ENCODE measurements at regions not wholly inside any gene's neighbourhood (a gene's known extent, or its start where the extent isn't known, plus 50 kb on each side); places are given as distances from the start of the nearest gene placed in this dataset.
"Not testable (repeated sequence)": the region's sequence is repeated elsewhere in the genome, so short reads cannot be mapped to it uniquely, and the experiment has no call there.

DNA sequence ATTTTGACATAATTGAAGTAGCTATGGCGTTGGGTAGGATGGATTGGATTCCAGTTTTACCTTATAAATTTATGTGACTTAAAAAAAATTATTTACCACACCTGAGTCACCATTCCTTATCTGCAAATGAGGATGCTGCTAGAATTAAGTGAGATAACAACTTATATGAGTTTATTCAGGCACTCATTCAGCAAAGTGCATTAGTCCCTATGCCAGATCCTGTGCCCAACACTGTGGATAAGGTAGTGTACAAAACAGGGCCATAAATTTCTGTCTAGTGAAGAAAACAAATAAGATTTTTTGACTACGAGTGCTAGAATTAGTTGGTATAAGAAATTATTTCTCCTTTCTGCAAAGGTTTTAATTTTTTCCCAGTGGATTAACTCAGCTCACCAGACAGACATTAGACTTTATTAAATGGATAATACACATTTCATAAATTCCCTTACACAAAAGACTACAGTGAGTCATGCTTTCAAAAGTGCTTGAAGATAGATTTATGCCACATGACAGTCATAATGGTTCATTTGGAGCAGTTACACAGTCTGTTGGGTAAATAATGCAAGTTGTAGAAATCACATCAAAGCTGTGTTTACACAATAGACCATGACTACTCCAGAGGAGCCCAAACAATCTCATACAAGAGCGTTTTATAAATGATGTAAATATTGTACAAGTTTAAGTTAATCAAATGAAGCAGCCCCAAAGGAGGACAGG, 129.9 kb upstream of the TGFBR2 start:
- no CpG with 5 or more reads among the region's 3 CpGs for WGBS (ENCODE audit: insufficient coverage)
- H3K9me3 ChIP-seq (replicated peaks; ENCODE audit: control insufficient read depth, low read depth, low read length): no peaks in the 10 kb centered on the region
- H3K4me3 ChIP-seq (ENCODE audit: low read length): no peak overlapping the region
- H3K27me3 ChIP-seq (ENCODE audit: control insufficient read depth, insufficient read depth, low read length): no peaks in the 10 kb centered on the region
- peak; percentile 25 for DNase-seq
- no peaks in the 10 kb centered on the region for H3K4me1 ChIP-seq (ENCODE audit: control insufficient read depth, insufficient read depth, low read length)
- no peaks in the 10 kb centered on the region for H3K36me3 ChIP-seq (ENCODE audit: control insufficient read depth, insufficient read depth, low read length)
- H3K27ac ChIP-seq (ENCODE audit: low read length): no peak overlapping the region

DNA sequence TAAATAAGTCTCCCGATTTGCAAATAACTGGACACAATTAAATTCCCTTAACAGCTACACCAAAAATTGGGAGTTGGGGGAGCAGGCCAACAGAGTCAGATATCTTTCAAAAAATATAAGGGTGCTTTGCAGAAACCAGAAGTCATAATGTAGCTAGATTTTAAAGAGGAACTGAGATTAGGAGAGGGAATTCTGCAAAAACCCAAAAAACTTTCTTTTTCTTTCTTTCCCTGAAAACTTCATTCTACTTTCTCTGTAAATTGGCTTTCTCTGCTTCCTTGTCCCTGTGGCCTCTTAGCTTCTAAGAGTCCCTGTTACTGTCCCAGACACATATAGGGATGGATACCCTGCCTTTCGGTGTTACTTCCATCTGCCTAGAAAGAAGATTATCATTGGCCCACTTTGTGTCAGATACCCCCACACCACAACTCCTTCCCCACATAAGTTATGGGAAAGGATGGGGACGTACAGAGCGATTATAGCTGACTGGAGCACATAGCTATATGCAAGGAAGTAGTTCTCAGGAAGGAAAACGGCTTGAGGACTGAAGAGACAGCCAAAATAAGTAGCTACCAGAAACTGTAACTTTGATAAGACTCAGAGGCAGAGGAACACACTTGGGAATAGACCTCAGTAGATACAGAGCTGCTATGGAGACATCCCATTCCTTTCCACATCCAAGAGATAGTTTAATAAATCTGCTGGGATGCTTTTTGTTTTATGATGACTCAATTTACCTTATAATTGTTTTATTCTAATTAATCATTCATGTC, 129.1 kb upstream of the TGFBR2 start:
- Histone ChIP-seq H3K9me3 (replicated peaks; ENCODE audit: control insufficient read depth, low read depth, low read length) (no peaks in the 10 kb centered on the region), H3K4me1 (ENCODE audit: control insufficient read depth, insufficient read depth, low read length) (no peaks in the 10 kb centered on the region), H3K27me3 (ENCODE audit: control insufficient read depth, insufficient read depth, low read length) (no peaks in the 10 kb centered on the region), H3K27ac (ENCODE audit: low read length) (no peak overlapping the region), H3K4me3 (ENCODE audit: low read length) (no peak overlapping the region), H3K36me3 (ENCODE audit: control insufficient read depth, insufficient read depth, low read length) (no peaks in the 10 kb centered on the region)
- no peak for DNase-seq
- no CpG with 5 or more reads among the region's 5 CpGs for WGBS (ENCODE audit: insufficient coverage)

DNA sequence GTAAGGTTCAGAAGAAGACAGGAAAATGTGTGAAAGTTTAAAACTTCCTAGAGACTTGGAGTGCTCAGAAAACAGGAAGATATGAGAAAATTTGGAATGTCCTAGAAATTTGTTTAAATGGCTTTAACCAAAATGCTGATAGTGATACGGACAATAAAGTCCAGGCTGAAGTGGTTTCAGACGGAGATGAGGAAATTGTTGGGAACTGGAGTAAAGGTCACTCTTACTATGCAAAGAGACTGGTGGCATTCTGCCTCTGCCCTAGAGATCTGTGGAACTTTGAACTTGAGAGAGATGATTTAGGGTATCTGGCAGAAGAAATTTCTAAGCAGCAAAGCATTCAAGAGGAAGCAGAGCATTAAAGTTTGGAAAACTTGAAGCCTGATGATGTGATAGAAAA, 126.7 kb upstream of the TGFBR2 start:
- H3K27ac ChIP-seq (ENCODE audit: low read length); H3K27me3 ChIP-seq (ENCODE audit: control insufficient read depth, insufficient read depth, low read length); H3K4me3 ChIP-seq (ENCODE audit: low read length); DNase-seq; H3K9me3 ChIP-seq (replicated peaks; ENCODE audit: control insufficient read depth, low read depth, low read length); H3K4me1 ChIP-seq (ENCODE audit: control insufficient read depth, insufficient read depth, low read length); H3K36me3 ChIP-seq (ENCODE audit: control insufficient read depth, insufficient read depth, low read length): not testable (repeated sequence)
- WGBS (ENCODE audit: insufficient coverage): 58% methylated on average over 2 of the region's 2 CpGs

DNA sequence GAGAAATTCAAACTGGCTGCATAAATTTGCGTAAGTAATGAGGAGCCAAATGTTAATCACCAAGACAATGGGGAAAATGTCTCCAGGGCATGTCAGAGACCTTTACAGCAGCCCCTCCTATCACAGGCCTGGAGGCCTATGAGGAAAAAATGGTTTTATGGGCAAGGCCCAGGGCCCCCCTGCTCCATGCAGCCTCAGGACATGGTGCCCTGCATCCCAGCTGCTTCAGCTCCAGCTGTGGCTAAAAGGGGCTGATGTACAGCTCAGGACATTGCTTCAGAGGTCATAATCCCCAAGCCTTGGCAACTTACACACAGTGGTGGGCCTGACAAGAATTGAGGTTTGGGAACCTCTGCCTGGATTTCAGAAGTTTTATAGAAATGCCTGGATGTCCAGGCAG, 126.2 kb upstream of the TGFBR2 start:
- not testable (repeated sequence) for H3K9me3 ChIP-seq (replicated peaks; ENCODE audit: control insufficient read depth, low read depth, low read length); H3K4me1 ChIP-seq (ENCODE audit: control insufficient read depth, insufficient read depth, low read length); H3K36me3 ChIP-seq (ENCODE audit: control insufficient read depth, insufficient read depth, low read length); DNase-seq; H3K4me3 ChIP-seq (ENCODE audit: low read length); H3K27me3 ChIP-seq (ENCODE audit: control insufficient read depth, insufficient read depth, low read length); H3K27ac ChIP-seq (ENCODE audit: low read length)
- no CpG with 5 or more reads among the region's 1 CpG for WGBS (ENCODE audit: insufficient coverage)

DNA sequence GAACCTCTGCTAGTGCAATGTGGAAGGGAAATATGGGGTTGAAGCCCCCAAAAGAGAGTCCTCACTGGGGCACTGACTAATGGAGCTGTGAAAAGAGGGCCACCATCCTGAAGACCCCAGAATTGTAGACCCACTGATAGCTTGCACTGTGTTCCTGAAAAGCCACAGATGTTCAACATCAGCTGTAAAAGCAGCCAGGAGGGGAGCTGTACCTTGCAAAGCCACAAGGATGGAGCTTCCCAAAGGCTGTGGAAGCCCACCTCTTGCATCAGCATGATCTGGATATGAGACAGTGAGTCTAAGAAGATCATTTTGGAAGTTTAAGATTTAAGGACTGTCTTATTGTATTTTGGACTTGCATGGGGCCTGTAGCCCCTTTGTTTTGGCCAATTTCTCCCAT, 125.8 kb upstream of the TGFBR2 start:
- Histone ChIP-seq H3K36me3 (ENCODE audit: control insufficient read depth, insufficient read depth, low read length) (no peaks in the 10 kb centered on the region), H3K9me3 (replicated peaks; ENCODE audit: control insufficient read depth, low read depth, low read length) (no peaks in the 10 kb centered on the region), H3K27ac (ENCODE audit: low read length) (no peak overlapping the region), H3K4me1 (ENCODE audit: control insufficient read depth, insufficient read depth, low read length) (no peaks in the 10 kb centered on the region), H3K4me3 (ENCODE audit: low read length) (no peak overlapping the region), H3K27me3 (ENCODE audit: control insufficient read depth, insufficient read depth, low read length) (no peaks in the 10 kb centered on the region)
- DNase-seq: no peak

DNA sequence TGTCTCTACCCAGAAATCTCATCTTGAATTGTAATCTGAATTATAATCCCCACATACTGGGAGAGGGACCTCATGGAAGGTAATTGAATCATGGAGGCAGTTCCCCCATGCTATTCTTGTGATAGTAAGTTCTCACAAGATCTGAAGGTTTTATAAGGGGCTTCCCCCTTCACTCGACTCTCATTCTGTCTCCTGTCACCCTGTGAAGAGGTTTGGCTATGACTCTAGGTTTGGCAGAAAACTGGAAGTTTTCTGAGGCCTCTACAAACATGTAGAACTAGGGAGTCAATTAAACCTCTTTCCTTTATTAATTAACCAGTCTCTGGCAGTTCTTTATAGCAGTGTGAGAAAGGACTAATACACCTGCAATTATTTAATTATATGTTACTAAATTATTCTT, 125.2 kb upstream of the TGFBR2 start:
- no peak for DNase-seq
- no peaks in the 10 kb centered on the region for H3K4me1 ChIP-seq (ENCODE audit: control insufficient read depth, insufficient read depth, low read length)
- no peak overlapping the region for H3K4me3 ChIP-seq (ENCODE audit: low read length)
- H3K9me3 ChIP-seq (replicated peaks; ENCODE audit: control insufficient read depth, low read depth, low read length): no peaks in the 10 kb centered on the region
- H3K36me3 ChIP-seq (ENCODE audit: control insufficient read depth, insufficient read depth, low read length): no peaks in the 10 kb centered on the region
- H3K27me3 ChIP-seq (ENCODE audit: control insufficient read depth, insufficient read depth, low read length): no peaks in the 10 kb centered on the region
- WGBS (ENCODE audit: insufficient coverage): no CpG with 5 or more reads among the region's 1 CpG
- no peak overlapping the region for H3K27ac ChIP-seq (ENCODE audit: low read length)

DNA sequence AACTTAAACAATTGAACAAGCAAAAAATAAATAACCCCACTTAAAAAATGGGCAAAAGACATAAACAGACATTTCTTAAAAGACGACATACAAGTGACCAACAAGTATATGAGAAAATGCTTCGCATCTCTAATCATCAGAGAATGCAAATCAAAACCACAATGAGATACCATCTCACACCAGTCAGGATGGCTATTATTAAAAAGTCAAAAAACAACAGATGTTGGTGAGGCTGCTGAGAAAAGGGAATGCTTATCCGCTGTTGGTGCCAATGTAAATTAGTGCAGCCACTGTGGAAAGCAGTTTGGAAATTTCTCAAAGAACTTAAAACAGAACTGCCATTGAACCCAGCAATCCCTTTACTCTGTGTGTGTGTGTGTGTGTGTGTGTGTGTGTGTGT, 122.2 kb upstream of the TGFBR2 start:
- not testable (repeated sequence) for H3K9me3 ChIP-seq (replicated peaks; ENCODE audit: control insufficient read depth, low read depth, low read length); H3K27ac ChIP-seq (ENCODE audit: low read length); H3K27me3 ChIP-seq (ENCODE audit: control insufficient read depth, insufficient read depth, low read length); H3K36me3 ChIP-seq (ENCODE audit: control insufficient read depth, insufficient read depth, low read length); H3K4me1 ChIP-seq (ENCODE audit: control insufficient read depth, insufficient read depth, low read length); H3K4me3 ChIP-seq (ENCODE audit: low read length); DNase-seq
- WGBS (ENCODE audit: insufficient coverage): no CpG with 5 or more reads among the region's 3 CpGs

DNA sequence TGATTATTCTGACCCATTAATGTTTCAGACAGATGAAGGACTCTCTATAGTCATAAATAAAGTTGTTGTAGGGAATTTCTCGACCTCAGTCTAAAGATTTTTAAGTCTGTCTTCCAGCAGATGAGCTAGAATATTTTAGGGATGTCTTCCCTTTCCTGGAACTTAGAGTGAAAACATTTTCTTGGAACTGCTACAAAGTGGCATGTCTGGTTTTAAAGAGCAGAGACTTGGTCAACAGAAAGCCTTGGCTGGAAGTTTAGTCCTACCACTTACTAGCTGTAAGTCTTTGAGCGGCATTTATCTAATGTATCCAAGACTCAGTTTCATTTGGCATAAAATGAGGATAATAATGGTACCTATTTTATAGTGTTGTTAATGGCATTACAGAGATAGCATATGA, 120.0 kb upstream of the TGFBR2 start:
- no peaks in the 10 kb centered on the region for H3K36me3 ChIP-seq (ENCODE audit: control insufficient read depth, insufficient read depth, low read length)
- no peak overlapping the region for H3K4me3 ChIP-seq (ENCODE audit: low read length)
- no peaks in the 10 kb centered on the region for H3K9me3 ChIP-seq (replicated peaks; ENCODE audit: control insufficient read depth, low read depth, low read length)
- WGBS (ENCODE audit: insufficient coverage): no CpG with 5 or more reads among the region's 2 CpGs
- H3K4me1 ChIP-seq (ENCODE audit: control insufficient read depth, insufficient read depth, low read length): no peaks in the 10 kb centered on the region
- DNase-seq: no peak
- no peak overlapping the region for H3K27ac ChIP-seq (ENCODE audit: low read length)
- H3K27me3 ChIP-seq (ENCODE audit: control insufficient read depth, insufficient read depth, low read length): no peaks in the 10 kb centered on the region

DNA sequence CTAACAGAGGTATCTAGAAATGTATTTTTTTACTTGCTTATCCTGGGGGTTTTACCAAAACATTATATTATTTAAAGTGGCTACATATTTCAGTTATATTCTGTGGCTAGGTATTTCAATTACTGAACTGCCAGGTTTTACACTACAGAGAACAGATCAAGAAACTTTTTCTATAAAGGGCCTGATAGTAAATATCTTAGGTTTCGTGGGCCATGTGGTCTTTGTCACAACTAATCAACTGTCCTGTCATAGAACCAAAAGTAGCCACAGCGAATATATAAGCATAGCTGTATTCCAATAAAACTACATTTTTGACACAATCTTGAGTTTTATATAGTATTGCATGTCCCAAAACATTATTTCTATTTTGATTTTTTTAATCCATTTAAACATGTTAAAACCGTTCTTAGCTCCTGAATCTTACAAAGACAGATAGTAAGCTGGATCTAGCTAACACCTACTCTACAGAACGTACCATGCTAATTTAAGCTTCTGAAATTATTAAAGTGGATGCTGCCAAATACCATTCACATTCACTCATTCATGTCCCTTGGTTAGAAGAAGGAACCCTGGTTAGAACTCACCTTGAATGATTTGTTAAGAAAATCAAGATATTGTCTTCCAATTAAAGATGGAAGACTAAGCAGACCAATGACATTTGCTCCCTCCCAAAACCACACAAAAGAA, 118.2 kb upstream of the TGFBR2 start:
- H3K9me3 ChIP-seq (replicated peaks; ENCODE audit: control insufficient read depth, low read depth, low read length): no peaks in the 10 kb centered on the region
- H3K4me1 ChIP-seq (ENCODE audit: control insufficient read depth, insufficient read depth, low read length): no peaks in the 10 kb centered on the region
- no peak overlapping the region for H3K27ac ChIP-seq (ENCODE audit: low read length)
- H3K4me3 ChIP-seq (ENCODE audit: low read length): no peak overlapping the region
- DNase-seq: no peak
- H3K27me3 ChIP-seq (ENCODE audit: control insufficient read depth, insufficient read depth, low read length): no peaks in the 10 kb centered on the region
- no CpG with 5 or more reads among the region's 4 CpGs for WGBS (ENCODE audit: insufficient coverage)
- H3K36me3 ChIP-seq (ENCODE audit: control insufficient read depth, insufficient read depth, low read length): no peaks in the 10 kb centered on the region

DNA sequence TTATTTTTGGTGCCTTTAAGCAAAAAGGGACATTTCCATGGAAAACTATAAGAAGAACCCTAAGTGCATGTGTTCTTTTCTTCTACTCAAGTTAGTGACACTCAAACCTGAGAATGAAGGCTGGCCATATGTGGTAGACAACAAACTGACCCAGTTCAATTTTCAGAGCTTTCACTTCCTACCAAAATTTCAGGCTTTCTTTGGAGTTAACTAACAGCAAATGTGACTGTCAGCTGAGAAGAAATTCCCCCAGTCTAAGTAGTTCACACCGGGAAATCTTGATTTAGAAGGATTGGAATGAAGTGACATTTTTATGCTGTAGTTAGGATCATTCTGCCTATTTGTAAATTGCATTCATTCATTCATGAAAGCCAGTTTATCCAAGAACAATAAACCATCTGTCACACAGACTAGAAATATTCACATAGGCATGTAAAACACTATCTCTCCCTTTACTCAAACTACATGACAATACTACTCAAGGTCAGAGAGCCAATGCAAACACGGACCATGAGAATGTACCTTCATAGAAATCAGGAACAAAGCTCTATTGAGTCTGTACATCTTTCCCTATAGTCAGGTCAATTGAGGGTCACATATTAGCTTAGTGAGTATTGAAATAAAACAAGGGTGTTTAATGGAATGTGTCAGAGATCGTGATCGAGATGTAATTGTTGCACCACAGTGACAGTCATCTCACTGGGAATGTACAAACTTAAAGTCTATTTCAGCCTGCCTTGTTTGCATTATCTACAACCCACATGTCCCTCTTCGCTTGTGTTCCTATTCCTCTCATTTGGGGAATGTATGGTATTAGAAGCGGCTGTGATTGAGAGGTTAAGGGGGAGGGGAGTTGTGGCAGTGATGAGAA, 113.8 kb upstream of the TGFBR2 start:
- H3K4me1 ChIP-seq (ENCODE audit: control insufficient read depth, insufficient read depth, low read length): peaks cover 8% of the 10 kb centered on the region
- no peaks in the 10 kb centered on the region for H3K9me3 ChIP-seq (replicated peaks; ENCODE audit: control insufficient read depth, low read depth, low read length)
- DNase-seq: no peak
- H3K27me3 ChIP-seq (ENCODE audit: control insufficient read depth, insufficient read depth, low read length): no peaks in the 10 kb centered on the region
- no CpG with 5 or more reads among the region's 6 CpGs for WGBS (ENCODE audit: insufficient coverage)
- H3K27ac ChIP-seq (ENCODE audit: low read length): no peak overlapping the region
- H3K4me3 ChIP-seq (ENCODE audit: low read length): no peak overlapping the region
- H3K36me3 ChIP-seq (ENCODE audit: control insufficient read depth, insufficient read depth, low read length): no peaks in the 10 kb centered on the region
